H9 (cell line): ENCODE measurements at regions not wholly inside any gene's neighbourhood (a gene's known extent, or its start where the extent isn't known, plus 50 kb on each side); places are given as distances from the start of the nearest gene placed in this dataset.

Source experiments
- DNase-seq: peaks from one replicate; pipeline ENCODE4 v3.0.0-alpha.2; 2017
- H2AFZ ChIP-seq: one replicate; pipeline ENCODE4 v1.6.1; 2013; ENCODE audit warnings: mild to moderate bottlenecking, low read length, control low read depth, moderate library complexity
- H2AK5ac ChIP-seq: 2 replicates; pipeline ENCODE4 v1.6.1; 2013; ENCODE audit warnings: low read length, control low read depth, mixed read lengths; ENCODE audit not compliant: insufficient read length
- H2BK120ac ChIP-seq: one replicate; pipeline ENCODE4 v1.6.1; 2013; ENCODE audit warnings: low read depth, mild to moderate bottlenecking, low read length, control low read depth, inconsistent platforms; ENCODE audit not compliant: poor library complexity, severe bottlenecking
- H2BK12ac ChIP-seq: 2 replicates; pipeline ENCODE4 v1.6.1; 2013; ENCODE audit warnings: low read length, control low read depth, mixed read lengths, low read depth; ENCODE audit not compliant: insufficient read length
- H2BK15ac ChIP-seq: 2 replicates; pipeline ENCODE4 v1.6.1; 2013; ENCODE audit warnings: low read depth, low read length, control low read depth
- H2BK20ac ChIP-seq: one replicate; pipeline ENCODE4 v1.6.1; 2013; ENCODE audit warnings: low read depth, mild to moderate bottlenecking, low read length, control low read depth, inconsistent platforms; ENCODE audit not compliant: poor library complexity, severe bottlenecking
- H2BK5ac ChIP-seq: 2 replicates; pipeline ENCODE4 v1.6.1; 2013; ENCODE audit warnings: low read length, control low read depth, mixed read lengths; ENCODE audit not compliant: insufficient read length
- H3K14ac ChIP-seq: 2 replicates; pipeline ENCODE4 v1.6.1; 2013; ENCODE audit warnings: low read length, control low read depth; ENCODE audit not compliant: insufficient read depth
- H3K18ac ChIP-seq: 2 replicates; pipeline ENCODE4 v1.6.1; 2013; ENCODE audit warnings: low read depth, mild to moderate bottlenecking, mixed read lengths, low read length, control low read depth; ENCODE audit not compliant: insufficient read length
- H3K23ac ChIP-seq: 2 replicates; pipeline ENCODE4 v1.6.1; 2013; ENCODE audit warnings: low read length, control low read depth, mixed read lengths, low read depth; ENCODE audit not compliant: insufficient read length
- H3K23me2 ChIP-seq: 2 replicates; pipeline ENCODE4 v1.6.1; 2013; ENCODE audit warnings: low read depth, mild to moderate bottlenecking, mixed read lengths, low read length, control low read depth; ENCODE audit not compliant: insufficient read length, poor library complexity, severe bottlenecking
- H3K27ac ChIP-seq: 2 replicates; pipeline ENCODE4 v1.5.1; 2013; ENCODE audit warnings: low read length, control low read depth, mixed read lengths, low read depth; ENCODE audit not compliant: insufficient read length
- H3K27me3 ChIP-seq: 2 replicates; pipeline ENCODE4 v1.6.1; 2013; ENCODE audit warnings: low read length, control low read depth, inconsistent platforms; ENCODE audit not compliant: insufficient read depth
- H3K4ac ChIP-seq: 2 replicates; pipeline ENCODE4 v1.6.1; 2013; ENCODE audit warnings: low read depth, mild to moderate bottlenecking, control low read depth, inconsistent platforms, low read length, moderate library complexity
- H3K4me1 ChIP-seq: 2 replicates; pipeline ENCODE4 v1.6.1; 2013; ENCODE audit warnings: low read length, control low read depth, inconsistent platforms; ENCODE audit not compliant: insufficient read depth
- H3K4me2 ChIP-seq: 2 replicates; pipeline ENCODE4 v1.6.1; 2013; ENCODE audit warnings: low read length, control low read depth, mixed read lengths; ENCODE audit not compliant: insufficient read length, insufficient read depth
- H3K56ac ChIP-seq: 2 replicates; pipeline ENCODE4 v1.6.1; 2013; ENCODE audit warnings: low read depth, mild to moderate bottlenecking, mixed read lengths, low read length, control low read depth; ENCODE audit not compliant: insufficient read length
- H3K79me1 ChIP-seq: 2 replicates; pipeline ENCODE4 v1.6.1; 2013; ENCODE audit warnings: low read depth, mild to moderate bottlenecking, moderate library complexity, low read length, control low read depth, inconsistent platforms; ENCODE audit not compliant: insufficient read depth, poor library complexity, severe bottlenecking
- H3K79me2 ChIP-seq: 2 replicates; pipeline ENCODE4 v1.6.1; 2013; ENCODE audit warnings: low read length, control low read depth, inconsistent platforms; ENCODE audit not compliant: insufficient read depth
- H3K9ac ChIP-seq: 2 replicates; pipeline ENCODE4 v1.6.1; 2013; ENCODE audit warnings: low read length, control low read depth, mixed read lengths; ENCODE audit not compliant: insufficient read length; ENCODE audit errors: extremely low read depth
- H3K9me3 ChIP-seq: one replicate; pipeline ENCODE4 v1.6.1; 2013; ENCODE audit warnings: low read depth, low read length, inconsistent platforms; ENCODE audit not compliant: control insufficient read depth
- H3T11ph ChIP-seq: one replicate; pipeline ENCODE4 v1.6.1; 2013; ENCODE audit warnings: mild to moderate bottlenecking, low read length, control low read depth, inconsistent platforms
- H4K20me1 ChIP-seq: one replicate; pipeline ENCODE4 v1.6.1; 2013; ENCODE audit not compliant: control insufficient read depth, insufficient read length, insufficient read depth
- H4K5ac ChIP-seq: 2 replicates; pipeline ENCODE4 v1.6.1; 2013; ENCODE audit warnings: low read depth, mild to moderate bottlenecking, mixed read lengths, low read length, control low read depth; ENCODE audit not compliant: insufficient read length
- H4K8ac ChIP-seq: replicated peaks from 2 replicates; pipeline ENCODE4 v1.6.1; 2013; ENCODE audit warnings: low read length, control low read depth, mixed read lengths, low read depth; ENCODE audit not compliant: insufficient read length
- H4K91ac ChIP-seq: 2 replicates; pipeline ENCODE4 v1.6.1; 2013; ENCODE audit warnings: low read depth, mild to moderate bottlenecking, moderate library complexity, mixed read lengths, low read length, control low read depth; ENCODE audit not compliant: insufficient read length
- H3K27ac Mint-ChIP-seq, 3 experiments: 2 replicates in 2 of 3; 3 replicates in 1 of 3; pipeline ENCODE4 v1.8.0; 2020 to 2021; ENCODE audit warnings: mixed read lengths in 3 of 3, mild to moderate bottlenecking in 1 of 3, moderate library complexity in 1 of 3
- H3K27me3 Mint-ChIP-seq: 2 replicates; pipeline ENCODE4 v1.8.0; 2021; ENCODE audit warnings: low read depth, mild to moderate bottlenecking, moderate library complexity, mixed read lengths
- H3K36me3 Mint-ChIP-seq, 3 experiments: 2 replicates in 2 of 3; 3 replicates in 1 of 3; pipeline ENCODE4 v1.8.0; 2020 to 2021; ENCODE audit warnings: low read depth in 3 of 3, mixed read lengths in 3 of 3; ENCODE audit not compliant: insufficient read depth in 1 of 3
- H3K4me1 Mint-ChIP-seq, 2 experiments: 2 replicates each; pipeline ENCODE4 v1.8.0; 2020; ENCODE audit warnings: mixed read lengths in 2 of 2
- H3K4me3 Mint-ChIP-seq, 2 experiments: 2 replicates in 1 of 2; 3 replicates in 1 of 2; pipeline ENCODE4 v1.8.0; 2020 to 2021; ENCODE audit warnings: mild to moderate bottlenecking in 2 of 2, mixed read lengths in 2 of 2, moderate library complexity in 1 of 2
- H3K9me3 Mint-ChIP-seq, 2 experiments: 2 replicates in 1 of 2; 3 replicates in 1 of 2; pipeline ENCODE4 v1.8.0; 2020; ENCODE audit warnings: mild to moderate bottlenecking in 2 of 2, mixed read lengths in 2 of 2, moderate library complexity in 1 of 2
- CTCF ChIP-seq: fragments of 200-600 bp; sonication (generic); conservative IDR thresholded peaks from 3 replicates; pipeline ENCODE4 v1.8.0; 2021; ENCODE audit warnings: antibody characterized with exemption, mild to moderate bottlenecking
- WGBS: extraction: QIAGEN DNeasy Blood & Tissue Kit; methylation state at CpG from one replicate; pipeline ENCODE4 v1.1.7; 2013; ENCODE audit warnings: missing lambda C conversion rate, low lambda C conversion rate, mixed read lengths; ENCODE audit not compliant: insufficient read length; ENCODE audit errors: extremely low coverage; 5-methylcytosine and 5-hydroxymethylcytosine counted together

- no peaks in the 10 kb centered on the region for H3K4me1 ChIP-seq
- H3T11ph ChIP-seq = no peak overlapping the region
- H4K8ac ChIP-seq = no peak overlapping the region
- no peaks in the 10 kb centered on the region for H3K23me2 ChIP-seq
- no peak overlapping the region for H3K4ac ChIP-seq
- no peak overlapping the region for H3K4me3 Mint-ChIP-seq
- H4K5ac ChIP-seq = no peak overlapping the region
- no peak overlapping the region for H2BK15ac ChIP-seq
- H3K14ac ChIP-seq = no peak overlapping the region
- H3K79me1 ChIP-seq = no peaks in the 10 kb centered on the region
- no peaks in the 10 kb centered on the region for H3K9me3 ChIP-seq
- no peaks in the 10 kb centered on the region for H3K27me3 ChIP-seq
- H2BK5ac ChIP-seq = no peak overlapping the region
- H3K9ac ChIP-seq = no peak overlapping the region
- H3K27ac Mint-ChIP-seq = no peak overlapping the region
- H2AFZ ChIP-seq = no peak overlapping the region
- no CpG with 5 or more reads among the region's 2 CpGs for WGBS
- no peak overlapping the region for H4K91ac ChIP-seq
- DNase-seq = no peak
- H2BK20ac ChIP-seq = no peak overlapping the region
- no peak overlapping the region for H2AK5ac ChIP-seq
- H3K4me1 Mint-ChIP-seq = no peaks in the 10 kb centered on the region
- H2BK120ac ChIP-seq = no peak overlapping the region
- H3K79me2 ChIP-seq = no peaks in the 10 kb centered on the region
- H3K9me3 Mint-ChIP-seq = peaks cover 0 to 3% of the 10 kb centered on the region in 2 experiments; a peak in 1 of 5 replicates
- no peak for TF ChIP-seq CTCF
- H3K36me3 Mint-ChIP-seq = no peaks in the 10 kb centered on the region
- H3K56ac ChIP-seq = no peak overlapping the region
- H3K23ac ChIP-seq = no peak overlapping the region
- H4K20me1 ChIP-seq = no peaks in the 10 kb centered on the region
- no peaks in the 10 kb centered on the region for H3K27me3 Mint-ChIP-seq
- no peak overlapping the region for H3K27ac ChIP-seq
- no peak overlapping the region for H2BK12ac ChIP-seq
- no peak overlapping the region for H3K18ac ChIP-seq
- no peak overlapping the region for H3K4me2 ChIP-seq
Measured at GRCh38 chr3:180420804-180421203, 181.2 kb upstream of the TTC14 start.
